ENCODE measurements at regions not wholly inside any gene's neighbourhood (a gene's known extent, or its start where the extent isn't known, plus 50 kb on each side); places are given as distances from the start of the nearest gene placed in this dataset.

GRCh38 chr6:3983778-3984177 is 95.2 kb downstream of the FAM217A start:
- no peaks in the 10 kb centered on the region for H3K36me3 ChIP-seq (ENCODE audit: control insufficient read depth, insufficient read depth, low read length)
- Mint-ChIP-seq H3K4me1 (ENCODE audit: low read depth, unreplicated experiment) (peaks cover 11% of the 10 kb centered on the region), H3K27me3 (ENCODE audit: insufficient read depth, unreplicated experiment) (no peaks in the 10 kb centered on the region), H3K4me3 (ENCODE audit: unreplicated experiment) (no peak overlapping the region), H3K36me3 (ENCODE audit: insufficient read depth, unreplicated experiment) (no peaks in the 10 kb centered on the region), H3K27ac (ENCODE audit: unreplicated experiment) (no peak overlapping the region), H3K9me3 (ENCODE audit: unreplicated experiment) (no peaks in the 10 kb centered on the region)
- DNase-seq = no peak
- ChIA-PET POLR2A (no interaction called here), CTCF (no interaction called here)
- intact Hi-C loops (cut with micrococcal nuclease; ENCODE audit: unreplicated experiment) = no loop called here
- H3K27me3 ChIP-seq (replicated peaks; ENCODE audit: control insufficient read depth, insufficient read depth, low read length) = no peaks in the 10 kb centered on the region
- no peak overlapping the region for H3K4me3 ChIP-seq (ENCODE audit: low read depth, low read length)
- no peaks in the 10 kb centered on the region for H3K9me3 ChIP-seq
- TF ChIP-seq CTCF (IDR thresholded peaks at IDR 0.05; ENCODE audit: insufficient read depth in 1 of 2, low read depth in 1 of 2, low read length in 1 of 2, severe bottlenecking in 1 of 2, unreplicated experiment in 1 of 2) = no peak
- no peaks in the 10 kb centered on the region for H3K4me1 ChIP-seq
- BruUV-seq (replicated peaks) = no TSS peak

GRCh38 chr6:3984494-3984893 is 94.4 kb downstream of the FAM217A start:
- ChIA-PET CTCF (no interaction called here), POLR2A (no interaction called here)
- no peak overlapping the region for H3K27ac Mint-ChIP-seq (ENCODE audit: unreplicated experiment)
- no peaks in the 10 kb centered on the region for H3K9me3 Mint-ChIP-seq (ENCODE audit: unreplicated experiment)
- H3K27me3 Mint-ChIP-seq (ENCODE audit: insufficient read depth, unreplicated experiment) = no peaks in the 10 kb centered on the region
- H3K36me3 ChIP-seq (ENCODE audit: control insufficient read depth, insufficient read depth, low read length) = no peaks in the 10 kb centered on the region
- H3K36me3 Mint-ChIP-seq (ENCODE audit: insufficient read depth, unreplicated experiment) = no peaks in the 10 kb centered on the region
- no TSS peak for BruUV-seq (replicated peaks)
- intact Hi-C loops (cut with micrococcal nuclease; ENCODE audit: unreplicated experiment) = no loop called here
- DNase-seq = no peak
- no peak for TF ChIP-seq CTCF (IDR thresholded peaks at IDR 0.05; ENCODE audit: insufficient read depth in 1 of 2, low read depth in 1 of 2, low read length in 1 of 2, severe bottlenecking in 1 of 2, unreplicated experiment in 1 of 2)
- H3K4me1 ChIP-seq = no peaks in the 10 kb centered on the region
- peaks cover 11% of the 10 kb centered on the region for H3K4me1 Mint-ChIP-seq (ENCODE audit: low read depth, unreplicated experiment)
- no peaks in the 10 kb centered on the region for H3K9me3 ChIP-seq
- H3K4me3 ChIP-seq (ENCODE audit: low read depth, low read length) = no peak overlapping the region
- no peaks in the 10 kb centered on the region for H3K27me3 ChIP-seq (replicated peaks; ENCODE audit: control insufficient read depth, insufficient read depth, low read length)
- H3K4me3 Mint-ChIP-seq (ENCODE audit: unreplicated experiment) = no peak overlapping the region

- BruUV-seq (replicated peaks) = no TSS peak
- ChIA-PET POLR2A (interaction anchor here (0.5 kb wide), 1 partner anchor 28 kb away, joined by 3 read pairs; no protein-coding TSS in a partner anchor), CTCF (no interaction called here)
- no peak for DNase-seq
- no peaks in the 10 kb centered on the region for H3K36me3 ChIP-seq (ENCODE audit: control insufficient read depth, insufficient read depth, low read length)
- Mint-ChIP-seq H3K27ac (ENCODE audit: unreplicated experiment) (no peak overlapping the region), H3K27me3 (ENCODE audit: insufficient read depth, unreplicated experiment) (no peaks in the 10 kb centered on the region), H3K9me3 (ENCODE audit: unreplicated experiment) (no peaks in the 10 kb centered on the region), H3K4me3 (ENCODE audit: unreplicated experiment) (no peak overlapping the region), H3K36me3 (ENCODE audit: insufficient read depth, unreplicated experiment) (no peaks in the 10 kb centered on the region), H3K4me1 (ENCODE audit: low read depth, unreplicated experiment) (peaks cover 11% of the 10 kb centered on the region)
- no peaks in the 10 kb centered on the region for H3K9me3 ChIP-seq
- no peaks in the 10 kb centered on the region for H3K27me3 ChIP-seq (replicated peaks; ENCODE audit: control insufficient read depth, insufficient read depth, low read length)
- peaks cover 8% of the 10 kb centered on the region for H3K4me1 ChIP-seq
- no peak overlapping the region for H3K4me3 ChIP-seq (ENCODE audit: low read depth, low read length)
- intact Hi-C loops (cut with micrococcal nuclease; ENCODE audit: unreplicated experiment) = no loop called here
- TF ChIP-seq CTCF (IDR thresholded peaks at IDR 0.05; ENCODE audit: insufficient read depth in 1 of 2, low read depth in 1 of 2, low read length in 1 of 2, severe bottlenecking in 1 of 2, unreplicated experiment in 1 of 2) = no peak
Observed at GRCh38 chr6:3986241-3986640, 92.7 kb downstream of the FAM217A start.

All from Caco-2 (cell line).